ENCODE measurements at regions not wholly inside any gene's neighbourhood (a gene's known extent, or its start where the extent isn't known, plus 50 kb on each side); places are given as distances from the start of the nearest gene placed in this dataset.

DNA sequence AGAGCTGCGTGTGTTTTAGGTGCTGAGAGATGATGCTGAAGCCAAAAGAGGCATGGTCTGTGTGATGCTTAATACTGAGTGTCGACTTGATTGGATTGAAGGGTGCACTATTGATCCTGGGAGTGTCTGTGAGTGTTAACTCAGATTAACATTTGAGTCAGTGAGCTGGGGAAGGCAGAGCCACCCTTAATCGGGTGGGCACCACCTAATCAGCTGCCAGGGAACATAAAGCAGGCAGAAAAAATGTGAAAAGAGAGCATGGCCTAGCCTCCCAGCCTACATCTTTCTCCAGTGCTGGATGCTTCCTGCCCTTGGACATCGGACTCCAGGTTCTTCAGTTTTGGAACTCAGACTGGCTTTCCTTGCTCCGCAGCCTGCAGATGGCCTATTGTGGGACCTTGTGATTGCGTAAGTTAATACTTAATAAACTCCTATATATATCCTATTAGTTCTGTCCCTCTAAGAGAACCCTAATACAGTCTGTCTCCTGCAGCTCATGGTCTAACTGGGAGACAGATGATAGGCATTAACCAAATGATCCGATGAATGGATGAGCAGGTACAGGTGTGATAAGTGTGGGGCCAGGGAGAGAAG lies 91.6 kb downstream of the TFAP2C start:
- ChIA-PET RAD21 (ENCODE audit: unreplicated experiment) (no interaction called here), CTCF (no interaction called here), POLR2A (no interaction called here), SMC1A (ENCODE audit: uncharacterized antibody, unreplicated experiment) (no interaction called here)
- Histone ChIP-seq H3K36me3 (ENCODE audit: control insufficient read depth in 2 of 2, insufficient read depth in 2 of 2, low read length in 1 of 2) (no peaks in the 10 kb centered on the region), H4K20me1 (ENCODE audit: control insufficient read depth, insufficient read depth) (no peaks in the 10 kb centered on the region), H3K4me2 (ENCODE audit: control insufficient read depth, insufficient read depth) (no peak overlapping the region), H3K9ac (ENCODE audit: control insufficient read depth, insufficient read depth, low read length) (no peak overlapping the region), H3K27ac (ENCODE audit: control insufficient read depth, insufficient read depth) (no peak overlapping the region), H3K27me3 (replicated peaks in 1 of 2; ENCODE audit: control insufficient read depth in 2 of 2, insufficient read depth in 2 of 2, low read length in 1 of 2) (no peaks in the 10 kb centered on the region; a peak in 1 of 4 replicates), H2AFZ (ENCODE audit: control insufficient read depth, low read depth, low read length) (no peak overlapping the region), H3K4me3 (no peak overlapping the region), H3K4me1 (ENCODE audit: control insufficient read depth, insufficient read depth, low read length) (peaks cover 6% of the 10 kb centered on the region), H3K79me2 (ENCODE audit: control insufficient read depth, insufficient read depth, low read length) (no peaks in the 10 kb centered on the region), H3K9me3 (replicated peaks; ENCODE audit: control insufficient read depth, insufficient read depth, low read length) (no peaks in the 10 kb centered on the region; the same call in 2 of the 3 replicates)
- no peak for ATAC-seq
- FAIRE-seq = no peak
- no TSS peak for BruUV-seq (replicated peaks)
- no peak for TF ChIP-seq SRF (IDR thresholded peaks at IDR 0.05; ENCODE audit: low read depth in 2 of 2, low read length in 2 of 2)
- TF ChIP-seq TBL1XR1 (IDR thresholded peaks at IDR 0.05; ENCODE audit: low read depth, low read length) = no peak
- TF ChIP-seq ATF7 (IDR thresholded peaks at IDR 0.05; ENCODE audit: low read depth) = no peak
- TF ChIP-seq, protein P1, sequence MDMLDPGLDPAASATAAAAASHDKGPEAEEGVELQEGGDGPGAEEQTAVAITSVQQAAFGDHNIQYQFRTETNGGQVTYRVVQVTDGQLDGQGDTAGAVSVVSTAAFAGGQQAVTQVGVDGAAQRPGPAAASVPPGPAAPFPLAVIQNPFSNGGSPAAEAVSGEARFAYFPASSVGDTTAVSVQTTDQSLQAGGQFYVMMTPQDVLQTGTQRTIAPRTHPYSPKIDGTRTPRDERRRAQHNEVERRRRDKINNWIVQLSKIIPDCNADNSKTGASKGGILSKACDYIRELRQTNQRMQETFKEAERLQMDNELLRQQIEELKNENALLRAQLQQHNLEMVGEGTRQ (IDR thresholded peaks at IDR 0.05; ENCODE audit: borderline replicate concordance, low read depth, low read length) = no peak
- no peak for TF ChIP-seq SMAD5 (IDR thresholded peaks at IDR 0.05; ENCODE audit: low read depth)
- TF ChIP-seq TCF12 (IDR thresholded peaks at IDR 0.05; ENCODE audit: low read depth, low read length) = no peak
- in situ Hi-C loops (cut with MboI) = no loop called here
- 37% methylated on average over 7 of the region's 7 CpGs for WGBS (ENCODE audit: insufficient coverage, insufficient replicate concordance, low lambda C conversion rate, missing lambda C conversion rate)
- intact Hi-C loops (cut with micrococcal nuclease; ENCODE audit: unreplicated experiment) = no loop called here
- no peak for DNase-seq (ENCODE audit: low read depth, low spot score)

DNA sequence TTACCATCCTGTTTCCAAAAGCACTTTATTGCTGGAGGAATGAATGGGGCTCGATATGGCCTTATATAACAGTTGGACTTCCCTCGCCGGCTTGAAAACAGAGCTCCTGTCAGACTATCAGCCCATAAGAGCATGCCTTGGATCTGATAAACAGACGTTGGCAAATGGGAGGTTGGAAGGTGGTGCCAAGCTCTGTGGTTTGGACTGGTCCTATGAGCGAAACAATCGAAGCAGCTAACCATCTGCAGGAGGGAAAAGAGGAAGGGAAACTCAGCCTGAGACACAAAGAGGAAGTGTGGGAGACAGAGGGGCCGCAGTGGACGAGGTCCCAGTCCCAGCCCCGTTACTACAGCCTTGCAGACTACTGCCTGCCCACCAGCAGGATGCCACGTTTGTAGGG lies 92.9 kb downstream of the TFAP2C start:
- peaks cover 6% of the 10 kb centered on the region for H3K4me1 ChIP-seq (ENCODE audit: control insufficient read depth, insufficient read depth, low read length)
- FAIRE-seq (no peak), ATAC-seq (peak; percentile 85), DNase-seq (ENCODE audit: low read depth, low spot score) (peak; percentile 21)
- no peaks in the 10 kb centered on the region for H3K79me2 ChIP-seq (ENCODE audit: control insufficient read depth, insufficient read depth, low read length)
- ChIA-PET CTCF (no interaction called here), POLR2A (no interaction called here), RAD21 (ENCODE audit: unreplicated experiment) (no interaction called here), SMC1A (ENCODE audit: uncharacterized antibody, unreplicated experiment) (no interaction called here)
- H3K27me3 ChIP-seq (replicated peaks in 1 of 2; ENCODE audit: control insufficient read depth in 2 of 2, insufficient read depth in 2 of 2, low read length in 1 of 2) = no peaks in the 10 kb centered on the region
- WGBS (ENCODE audit: insufficient coverage, insufficient replicate concordance, low lambda C conversion rate, missing lambda C conversion rate) = 1% methylated on average over 10 of the region's 10 CpGs
- no peaks in the 10 kb centered on the region for H3K36me3 ChIP-seq (ENCODE audit: control insufficient read depth in 2 of 2, insufficient read depth in 2 of 2, low read length in 1 of 2)
- H3K9ac ChIP-seq (ENCODE audit: control insufficient read depth, insufficient read depth, low read length) = no peak overlapping the region
- H2AFZ ChIP-seq (ENCODE audit: control insufficient read depth, low read depth, low read length) = no peak overlapping the region
- no peaks in the 10 kb centered on the region; the same call in 2 of the 3 replicates for H3K9me3 ChIP-seq (replicated peaks; ENCODE audit: control insufficient read depth, insufficient read depth, low read length)
- peak overlapping the region; percentile 42 for H3K4me2 ChIP-seq (ENCODE audit: control insufficient read depth, insufficient read depth)
- intact Hi-C loops (cut with micrococcal nuclease; ENCODE audit: unreplicated experiment) = no loop called here
- in situ Hi-C loops (cut with MboI) = no loop called here
- BruUV-seq (replicated peaks) = no TSS peak
- no peaks in the 10 kb centered on the region for H4K20me1 ChIP-seq (ENCODE audit: control insufficient read depth, insufficient read depth)
- no peak overlapping the region for H3K4me3 ChIP-seq
- no peak overlapping the region for H3K27ac ChIP-seq (ENCODE audit: control insufficient read depth, insufficient read depth)
- TF ChIP-seq, protein P2, sequence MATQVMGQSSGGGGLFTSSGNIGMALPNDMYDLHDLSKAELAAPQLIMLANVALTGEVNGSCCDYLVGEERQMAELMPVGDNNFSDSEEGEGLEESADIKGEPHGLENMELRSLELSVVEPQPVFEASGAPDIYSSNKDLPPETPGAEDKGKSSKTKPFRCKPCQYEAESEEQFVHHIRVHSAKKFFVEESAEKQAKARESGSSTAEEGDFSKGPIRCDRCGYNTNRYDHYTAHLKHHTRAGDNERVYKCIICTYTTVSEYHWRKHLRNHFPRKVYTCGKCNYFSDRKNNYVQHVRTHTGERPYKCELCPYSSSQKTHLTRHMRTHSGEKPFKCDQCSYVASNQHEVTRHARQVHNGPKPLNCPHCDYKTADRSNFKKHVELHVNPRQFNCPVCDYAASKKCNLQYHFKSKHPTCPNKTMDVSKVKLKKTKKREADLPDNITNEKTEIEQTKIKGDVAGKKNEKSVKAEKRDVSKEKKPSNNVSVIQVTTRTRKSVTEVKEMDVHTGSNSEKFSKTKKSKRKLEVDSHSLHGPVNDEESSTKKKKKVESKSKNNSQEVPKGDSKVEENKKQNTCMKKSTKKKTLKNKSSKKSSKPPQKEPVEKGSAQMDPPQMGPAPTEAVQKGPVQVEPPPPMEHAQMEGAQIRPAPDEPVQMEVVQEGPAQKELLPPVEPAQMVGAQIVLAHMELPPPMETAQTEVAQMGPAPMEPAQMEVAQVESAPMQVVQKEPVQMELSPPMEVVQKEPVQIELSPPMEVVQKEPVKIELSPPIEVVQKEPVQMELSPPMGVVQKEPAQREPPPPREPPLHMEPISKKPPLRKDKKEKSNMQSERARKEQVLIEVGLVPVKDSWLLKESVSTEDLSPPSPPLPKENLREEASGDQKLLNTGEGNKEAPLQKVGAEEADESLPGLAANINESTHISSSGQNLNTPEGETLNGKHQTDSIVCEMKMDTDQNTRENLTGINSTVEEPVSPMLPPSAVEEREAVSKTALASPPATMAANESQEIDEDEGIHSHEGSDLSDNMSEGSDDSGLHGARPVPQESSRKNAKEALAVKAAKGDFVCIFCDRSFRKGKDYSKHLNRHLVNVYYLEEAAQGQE (IDR thresholded peaks at IDR 0.05; ENCODE audit: low read depth, low read length) = no peak
- TF ChIP-seq IKZF2 (IDR thresholded peaks at IDR 0.05) (peak; percentile 28 to 50; a peak in 3 of 4 replicates), EP300 (IDR thresholded peaks at IDR 0.05; ENCODE audit: borderline replicate concordance in 1 of 2, control insufficient read depth in 1 of 2, low read depth in 2 of 2, low read length in 2 of 2) (peak in 1 of 2 experiments; percentile 18; a peak in 1 of 4 replicates), TCF12 (IDR thresholded peaks at IDR 0.05; ENCODE audit: low read depth, low read length) (0 out of 2 replicates have a peak, but pooled peaks have one; percentile 14), SPI1 (IDR thresholded peaks at IDR 0.05; ENCODE audit: borderline replicate concordance, insufficient read depth, low read depth, low read length) (peak; percentile 98), IKZF1 (conservative IDR thresholded peaks at IDR 0.05) (peak; percentile 58), IRF4 (IDR thresholded peaks at IDR 0.05; ENCODE audit: low read depth, low read length) (peak; percentile 63; the same call in 1 of the 2 replicates)
